ENCODE measurements at regions not wholly inside any gene's neighbourhood (a gene's known extent, or its start where the extent isn't known, plus 50 kb on each side); places are given as distances from the start of the nearest gene placed in this dataset.

GRCh38 chr2:211067029-211067428 lies 510.6 kb downstream of the CPS1 start:
- in situ Hi-C loops (cut with HindIII; ENCODE audit: low sequenced_read_pairs), result no loop called here
- no peak for DNase-seq (ENCODE audit: low read depth, low spot score)
- TF ChIP-seq, protein P1, sequence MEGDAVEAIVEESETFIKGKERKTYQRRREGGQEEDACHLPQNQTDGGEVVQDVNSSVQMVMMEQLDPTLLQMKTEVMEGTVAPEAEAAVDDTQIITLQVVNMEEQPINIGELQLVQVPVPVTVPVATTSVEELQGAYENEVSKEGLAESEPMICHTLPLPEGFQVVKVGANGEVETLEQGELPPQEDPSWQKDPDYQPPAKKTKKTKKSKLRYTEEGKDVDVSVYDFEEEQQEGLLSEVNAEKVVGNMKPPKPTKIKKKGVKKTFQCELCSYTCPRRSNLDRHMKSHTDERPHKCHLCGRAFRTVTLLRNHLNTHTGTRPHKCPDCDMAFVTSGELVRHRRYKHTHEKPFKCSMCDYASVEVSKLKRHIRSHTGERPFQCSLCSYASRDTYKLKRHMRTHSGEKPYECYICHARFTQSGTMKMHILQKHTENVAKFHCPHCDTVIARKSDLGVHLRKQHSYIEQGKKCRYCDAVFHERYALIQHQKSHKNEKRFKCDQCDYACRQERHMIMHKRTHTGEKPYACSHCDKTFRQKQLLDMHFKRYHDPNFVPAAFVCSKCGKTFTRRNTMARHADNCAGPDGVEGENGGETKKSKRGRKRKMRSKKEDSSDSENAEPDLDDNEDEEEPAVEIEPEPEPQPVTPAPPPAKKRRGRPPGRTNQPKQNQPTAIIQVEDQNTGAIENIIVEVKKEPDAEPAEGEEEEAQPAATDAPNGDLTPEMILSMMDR (IDR thresholded peaks at IDR 0.05; ENCODE audit: low read depth, low read length), result no peak
- H3K4me3 ChIP-seq (ENCODE audit: low read depth, low read length), result no peak overlapping the region

- TF ChIP-seq, protein P1 (IDR thresholded peaks at IDR 0.05; ENCODE audit: low read depth, low read length), result no peak
- H3K4me3 ChIP-seq (ENCODE audit: low read depth, low read length), result no peak overlapping the region
- DNase-seq (ENCODE audit: low read depth, low spot score), result no peak
- in situ Hi-C loops (cut with HindIII; ENCODE audit: low sequenced_read_pairs), result no loop called here
Observed at GRCh38 chr2:211068108-211068780, 511.8 kb downstream of the CPS1 start.

- no peak for DNase-seq (ENCODE audit: low read depth, low spot score)
Observed at GRCh38 chr2:211070547-211070946, 514.1 kb downstream of the CPS1 start.

DNA sequence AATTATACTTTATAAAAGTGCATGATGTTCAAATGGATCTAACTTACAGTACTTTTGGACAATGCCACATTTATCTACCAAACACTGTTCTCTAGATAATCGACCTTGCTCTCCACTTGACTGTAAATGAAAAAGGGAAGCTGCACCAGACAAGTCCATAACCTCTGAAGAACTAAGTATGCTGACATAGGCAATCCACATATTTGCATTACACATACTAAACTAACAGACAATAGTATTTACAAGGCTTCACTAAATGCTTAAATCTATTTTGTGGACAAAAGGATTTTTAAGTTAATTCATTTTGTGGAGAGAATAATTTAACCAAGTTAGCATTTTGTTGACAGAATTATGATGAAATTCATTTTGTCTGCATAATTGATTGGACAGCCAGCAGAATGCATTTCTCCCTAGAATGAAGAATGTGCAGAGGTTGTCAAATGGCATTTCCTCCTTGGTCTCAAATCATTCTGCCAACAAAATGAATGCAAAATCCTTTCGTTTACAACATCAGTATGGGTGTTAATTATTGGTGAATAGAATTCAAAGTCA lies 520.9 kb downstream of the CPS1 start:
- no peak for DNase-seq (ENCODE audit: low read depth, low spot score)
- in situ Hi-C loops (cut with HindIII; ENCODE audit: low sequenced_read_pairs), result no loop called here
- no peak overlapping the region for H3K4me3 ChIP-seq (ENCODE audit: low read depth, low read length)
- TF ChIP-seq, protein P1 (IDR thresholded peaks at IDR 0.05; ENCODE audit: low read depth, low read length), result no peak

More at GRCh38 chr2:211070547-211070946, 514.1 kb downstream of the CPS1 start:
- in situ Hi-C loops (cut with HindIII; ENCODE audit: low sequenced_read_pairs), result no loop called here
- TF ChIP-seq, protein P1 (IDR thresholded peaks at IDR 0.05; ENCODE audit: low read depth, low read length), result no peak
- no peak overlapping the region for H3K4me3 ChIP-seq (ENCODE audit: low read depth, low read length)

DNA sequence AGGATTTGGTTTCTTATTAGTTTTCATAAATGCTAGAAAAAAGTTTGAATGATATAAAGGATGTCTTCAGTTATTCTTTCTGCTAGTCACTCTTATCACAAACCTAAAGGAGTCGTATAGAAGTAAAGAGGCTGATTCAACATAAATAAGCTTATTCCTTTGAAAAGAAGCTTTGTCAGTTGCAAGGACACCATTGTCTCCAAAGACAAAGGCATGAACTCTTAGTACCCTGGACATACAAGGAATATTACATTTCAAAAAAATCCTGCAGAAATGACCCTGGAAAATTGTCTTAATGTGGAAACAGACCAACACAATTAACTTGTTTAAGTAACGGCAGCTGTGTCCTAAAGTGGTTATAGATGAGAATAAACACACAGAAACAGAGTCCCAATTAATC lies 528.0 kb downstream of the CPS1 start:
- TF ChIP-seq, protein P1 (IDR thresholded peaks at IDR 0.05; ENCODE audit: low read depth, low read length), result no peak
- in situ Hi-C loops (cut with HindIII; ENCODE audit: low sequenced_read_pairs), result no loop called here
- no peak overlapping the region for H3K4me3 ChIP-seq (ENCODE audit: low read depth, low read length)
- no peak for DNase-seq (ENCODE audit: low read depth, low spot score)

GRCh38 chr2:211085056-211085680 lies 528.8 kb downstream of the CPS1 start:
- TF ChIP-seq, protein P1 (IDR thresholded peaks at IDR 0.05; ENCODE audit: low read depth, low read length), result peak; percentile 57
- no peak overlapping the region for H3K4me3 ChIP-seq (ENCODE audit: low read depth, low read length)
- in situ Hi-C loops (cut with HindIII; ENCODE audit: low sequenced_read_pairs), result no loop called here
- DNase-seq (ENCODE audit: low read depth, low spot score), result peak; percentile 35

Data from astrocyte of the spinal cord (primary cell).